Spleen (tissue), 7 donors: ENCODE measurements at regions not wholly inside any gene's neighbourhood (a gene's known extent, or its start where the extent isn't known, plus 50 kb on each side); places are given as distances from the start of the nearest gene placed in this dataset.

ENCODE experiments used
- CTCF ChIP-seq, 11 experiments: fragments of 200-600 bp in 7 of 11; fragments of 450-650 bp in 4 of 11; sonication (generic) in 4 of 11; IDR thresholded peaks in 8 of 11; conservative IDR thresholded peaks in 3 of 11; 1 replicate in 7 of 11; 2 replicates in 4 of 11; pipeline versions ENCODE4 v1.4.0 to v1.8.0; 2016 to 2021; ENCODE audit warnings: antibody characterized with exemption in 11 of 11, inconsistent platforms in 4 of 11, mild to moderate bottlenecking in 1 of 11
- POLR2AphosphoS5 ChIP-seq, 3 donors: sonication (generic); formaldehyde crosslinking; IDR thresholded peaks; one replicate each; pipeline ENCODE4 v1.5.1; 2017; ENCODE audit warnings: antibody characterized with exemption in 3 of 3
- donor health status: DM: no; HTN: no; CAD: no; lungs with moderate emphysema.
- donor health status: DM: no; HTN: no; CAD: no.
- donor health status: DM: no; HTN: no; CAD: no.

GRCh38 chr17:17422217-17422610 lies 54.6 kb upstream of the MED9 start:
- TF ChIP-seq CTCF (IDR thresholded peaks at IDR 0.05 in 8 of 11, conservative IDR thresholded peaks at IDR 0.05 in 3 of 11) (no peak), POLR2AphosphoS5 (IDR thresholded peaks at IDR 0.05) (no peak)
